H9 (cell line): ENCODE measurements at regions not wholly inside any gene's neighbourhood (a gene's known extent, or its start where the extent isn't known, plus 50 kb on each side); places are given as distances from the start of the nearest gene placed in this dataset.

ENCODE experiments used
- DNase-seq: peaks from one replicate; pipeline ENCODE4 v3.0.0-alpha.2; 2017
- H2AFZ ChIP-seq: one replicate; pipeline ENCODE4 v1.6.1; 2013; ENCODE audit warnings: mild to moderate bottlenecking, low read length, control low read depth, moderate library complexity
- H2AK5ac ChIP-seq: 2 replicates; pipeline ENCODE4 v1.6.1; 2013; ENCODE audit warnings: low read length, control low read depth, mixed read lengths; ENCODE audit not compliant: insufficient read length
- H2BK120ac ChIP-seq: one replicate; pipeline ENCODE4 v1.6.1; 2013; ENCODE audit warnings: low read depth, mild to moderate bottlenecking, low read length, control low read depth, inconsistent platforms; ENCODE audit not compliant: poor library complexity, severe bottlenecking
- H2BK12ac ChIP-seq: 2 replicates; pipeline ENCODE4 v1.6.1; 2013; ENCODE audit warnings: low read length, control low read depth, mixed read lengths, low read depth; ENCODE audit not compliant: insufficient read length
- H2BK15ac ChIP-seq: 2 replicates; pipeline ENCODE4 v1.6.1; 2013; ENCODE audit warnings: low read depth, low read length, control low read depth
- H2BK20ac ChIP-seq: one replicate; pipeline ENCODE4 v1.6.1; 2013; ENCODE audit warnings: low read depth, mild to moderate bottlenecking, low read length, control low read depth, inconsistent platforms; ENCODE audit not compliant: poor library complexity, severe bottlenecking
- H2BK5ac ChIP-seq: 2 replicates; pipeline ENCODE4 v1.6.1; 2013; ENCODE audit warnings: low read length, control low read depth, mixed read lengths; ENCODE audit not compliant: insufficient read length
- H3K14ac ChIP-seq: 2 replicates; pipeline ENCODE4 v1.6.1; 2013; ENCODE audit warnings: low read length, control low read depth; ENCODE audit not compliant: insufficient read depth
- H3K18ac ChIP-seq: 2 replicates; pipeline ENCODE4 v1.6.1; 2013; ENCODE audit warnings: low read depth, mild to moderate bottlenecking, mixed read lengths, low read length, control low read depth; ENCODE audit not compliant: insufficient read length
- H3K23ac ChIP-seq: 2 replicates; pipeline ENCODE4 v1.6.1; 2013; ENCODE audit warnings: low read length, control low read depth, mixed read lengths, low read depth; ENCODE audit not compliant: insufficient read length
- H3K23me2 ChIP-seq: 2 replicates; pipeline ENCODE4 v1.6.1; 2013; ENCODE audit warnings: low read depth, mild to moderate bottlenecking, mixed read lengths, low read length, control low read depth; ENCODE audit not compliant: insufficient read length, poor library complexity, severe bottlenecking
- H3K27ac ChIP-seq: 2 replicates; pipeline ENCODE4 v1.5.1; 2013; ENCODE audit warnings: low read length, control low read depth, mixed read lengths, low read depth; ENCODE audit not compliant: insufficient read length
- H3K27me3 ChIP-seq: 2 replicates; pipeline ENCODE4 v1.6.1; 2013; ENCODE audit warnings: low read length, control low read depth, inconsistent platforms; ENCODE audit not compliant: insufficient read depth
- H3K4ac ChIP-seq: 2 replicates; pipeline ENCODE4 v1.6.1; 2013; ENCODE audit warnings: low read depth, mild to moderate bottlenecking, control low read depth, inconsistent platforms, low read length, moderate library complexity
- H3K4me1 ChIP-seq: 2 replicates; pipeline ENCODE4 v1.6.1; 2013; ENCODE audit warnings: low read length, control low read depth, inconsistent platforms; ENCODE audit not compliant: insufficient read depth
- H3K4me2 ChIP-seq: 2 replicates; pipeline ENCODE4 v1.6.1; 2013; ENCODE audit warnings: low read length, control low read depth, mixed read lengths; ENCODE audit not compliant: insufficient read length, insufficient read depth
- H3K56ac ChIP-seq: 2 replicates; pipeline ENCODE4 v1.6.1; 2013; ENCODE audit warnings: low read depth, mild to moderate bottlenecking, mixed read lengths, low read length, control low read depth; ENCODE audit not compliant: insufficient read length
- H3K79me1 ChIP-seq: 2 replicates; pipeline ENCODE4 v1.6.1; 2013; ENCODE audit warnings: low read depth, mild to moderate bottlenecking, moderate library complexity, low read length, control low read depth, inconsistent platforms; ENCODE audit not compliant: insufficient read depth, poor library complexity, severe bottlenecking
- H3K79me2 ChIP-seq: 2 replicates; pipeline ENCODE4 v1.6.1; 2013; ENCODE audit warnings: low read length, control low read depth, inconsistent platforms; ENCODE audit not compliant: insufficient read depth
- H3K9ac ChIP-seq: 2 replicates; pipeline ENCODE4 v1.6.1; 2013; ENCODE audit warnings: low read length, control low read depth, mixed read lengths; ENCODE audit not compliant: insufficient read length; ENCODE audit errors: extremely low read depth
- H3K9me3 ChIP-seq: one replicate; pipeline ENCODE4 v1.6.1; 2013; ENCODE audit warnings: low read depth, low read length, inconsistent platforms; ENCODE audit not compliant: control insufficient read depth
- H3T11ph ChIP-seq: one replicate; pipeline ENCODE4 v1.6.1; 2013; ENCODE audit warnings: mild to moderate bottlenecking, low read length, control low read depth, inconsistent platforms
- H4K20me1 ChIP-seq: one replicate; pipeline ENCODE4 v1.6.1; 2013; ENCODE audit not compliant: control insufficient read depth, insufficient read length, insufficient read depth
- H4K5ac ChIP-seq: 2 replicates; pipeline ENCODE4 v1.6.1; 2013; ENCODE audit warnings: low read depth, mild to moderate bottlenecking, mixed read lengths, low read length, control low read depth; ENCODE audit not compliant: insufficient read length
- H4K8ac ChIP-seq: replicated peaks from 2 replicates; pipeline ENCODE4 v1.6.1; 2013; ENCODE audit warnings: low read length, control low read depth, mixed read lengths, low read depth; ENCODE audit not compliant: insufficient read length
- H4K91ac ChIP-seq: 2 replicates; pipeline ENCODE4 v1.6.1; 2013; ENCODE audit warnings: low read depth, mild to moderate bottlenecking, moderate library complexity, mixed read lengths, low read length, control low read depth; ENCODE audit not compliant: insufficient read length
- H3K27ac Mint-ChIP-seq, 3 experiments: 2 replicates in 2 of 3; 3 replicates in 1 of 3; pipeline ENCODE4 v1.8.0; 2020 to 2021; ENCODE audit warnings: mixed read lengths in 3 of 3, mild to moderate bottlenecking in 1 of 3, moderate library complexity in 1 of 3
- H3K27me3 Mint-ChIP-seq: 2 replicates; pipeline ENCODE4 v1.8.0; 2021; ENCODE audit warnings: low read depth, mild to moderate bottlenecking, moderate library complexity, mixed read lengths
- H3K36me3 Mint-ChIP-seq, 3 experiments: 2 replicates in 2 of 3; 3 replicates in 1 of 3; pipeline ENCODE4 v1.8.0; 2020 to 2021; ENCODE audit warnings: low read depth in 3 of 3, mixed read lengths in 3 of 3; ENCODE audit not compliant: insufficient read depth in 1 of 3
- H3K4me1 Mint-ChIP-seq, 2 experiments: 2 replicates each; pipeline ENCODE4 v1.8.0; 2020; ENCODE audit warnings: mixed read lengths in 2 of 2
- H3K4me3 Mint-ChIP-seq, 2 experiments: 2 replicates in 1 of 2; 3 replicates in 1 of 2; pipeline ENCODE4 v1.8.0; 2020 to 2021; ENCODE audit warnings: mild to moderate bottlenecking in 2 of 2, mixed read lengths in 2 of 2, moderate library complexity in 1 of 2
- H3K9me3 Mint-ChIP-seq, 2 experiments: 2 replicates in 1 of 2; 3 replicates in 1 of 2; pipeline ENCODE4 v1.8.0; 2020; ENCODE audit warnings: mild to moderate bottlenecking in 2 of 2, mixed read lengths in 2 of 2, moderate library complexity in 1 of 2
- CTCF ChIP-seq: fragments of 200-600 bp; sonication (generic); conservative IDR thresholded peaks from 3 replicates; pipeline ENCODE4 v1.8.0; 2021; ENCODE audit warnings: antibody characterized with exemption, mild to moderate bottlenecking
- WGBS: extraction: QIAGEN DNeasy Blood & Tissue Kit; methylation state at CpG from one replicate; pipeline ENCODE4 v1.1.7; 2013; ENCODE audit warnings: missing lambda C conversion rate, low lambda C conversion rate, mixed read lengths; ENCODE audit not compliant: insufficient read length; ENCODE audit errors: extremely low coverage; 5-methylcytosine and 5-hydroxymethylcytosine counted together

- no CpG with 5 or more reads among the region's 9 CpGs for WGBS
- H4K20me1 ChIP-seq: no peaks in the 10 kb centered on the region
- no peak for TF ChIP-seq CTCF
- no peak overlapping the region for H3K4ac ChIP-seq
- H3K79me2 ChIP-seq: no peaks in the 10 kb centered on the region
- no peak overlapping the region for H3K27ac Mint-ChIP-seq
- H3K4me1 ChIP-seq: no peaks in the 10 kb centered on the region
- no peak overlapping the region for H4K5ac ChIP-seq
- H3K27me3 Mint-ChIP-seq: no peaks in the 10 kb centered on the region; the same call in 1 of the 2 replicates
- H2BK15ac ChIP-seq: no peak overlapping the region
- H2AFZ ChIP-seq: no peak overlapping the region
- no peaks in the 10 kb centered on the region for H3K79me1 ChIP-seq
- no peak overlapping the region for H3K27ac ChIP-seq
- no peak overlapping the region for H3T11ph ChIP-seq
- H3K23me2 ChIP-seq: no peaks in the 10 kb centered on the region
- no peaks in the 10 kb centered on the region for H3K9me3 ChIP-seq
- no peak overlapping the region for H2BK5ac ChIP-seq
- no peak overlapping the region for H3K9ac ChIP-seq
- H3K4me1 Mint-ChIP-seq: peaks cover 3 to 5% of the 10 kb centered on the region in 2 experiments
- DNase-seq: no peak
- no peak overlapping the region for H3K56ac ChIP-seq
- no peak overlapping the region for H2AK5ac ChIP-seq
- H3K27me3 ChIP-seq: no peaks in the 10 kb centered on the region
- no peak overlapping the region for H3K14ac ChIP-seq
- H3K36me3 Mint-ChIP-seq: peaks cover 0 to 2% (median 0%) of the 10 kb centered on the region in 3 experiments; a peak in 1 of 7 replicates
- no peak overlapping the region for H3K23ac ChIP-seq
- no peak overlapping the region for H3K18ac ChIP-seq
- H2BK20ac ChIP-seq: no peak overlapping the region
- H3K9me3 Mint-ChIP-seq: peaks cover 5 to 7% of the 10 kb centered on the region in 2 experiments; a peak in 2 of 5 replicates
- H4K8ac ChIP-seq: no peak overlapping the region
- H3K4me3 Mint-ChIP-seq: no peak overlapping the region
- H2BK120ac ChIP-seq: no peak overlapping the region
- no peak overlapping the region for H2BK12ac ChIP-seq
- H4K91ac ChIP-seq: no peak overlapping the region
- H3K4me2 ChIP-seq: no peak overlapping the region
These were observed 602.2 kb downstream of the GALR1 start for GRCh38 chr18:77851802-77852201.
